Immature natural killer cell (primary cell): ENCODE measurements at regions not wholly inside any gene's neighbourhood (a gene's known extent, or its start where the extent isn't known, plus 50 kb on each side); places are given as distances from the start of the nearest gene placed in this dataset.
"Not testable (repeated sequence)": the region's sequence is repeated elsewhere in the genome, so short reads cannot be mapped to it uniquely, and the experiment has no call there.

Experiments used
- DNase-seq, 3 donors: peaks; one replicate each; pipeline ENCODE4 v3.0.0; 2022; ENCODE audit warnings: mixed read lengths in 1 of 3
- H3K27ac Mint-ChIP-seq, 6 donors: one replicate each; pipeline ENCODE4 v1.8.0; 2020; ENCODE audit warnings: mixed read lengths in 6 of 6, mild to moderate bottlenecking in 5 of 6, inconsistent platforms in 4 of 6, moderate library complexity in 3 of 6
- H3K27me3 Mint-ChIP-seq, 3 donors: one replicate each; pipeline ENCODE4 v1.8.0; 2020 to 2021; ENCODE audit warnings: low read depth in 3 of 3, mild to moderate bottlenecking in 3 of 3, mixed read lengths in 3 of 3, moderate library complexity in 3 of 3, inconsistent platforms in 1 of 3
- H3K36me3 Mint-ChIP-seq, 3 donors: one replicate each; pipeline ENCODE4 v1.8.0; 2020; ENCODE audit warnings: mixed read lengths in 3 of 3, inconsistent platforms in 2 of 3, mild to moderate bottlenecking in 2 of 3
- H3K4me1 Mint-ChIP-seq, 2 donors: one replicate each; pipeline ENCODE4 v1.8.0; 2020; ENCODE audit warnings: inconsistent platforms in 2 of 2, mild to moderate bottlenecking in 2 of 2, mixed read lengths in 2 of 2, moderate library complexity in 1 of 2
- H3K4me3 Mint-ChIP-seq, 5 donors: one replicate each; pipeline ENCODE4 v1.8.0; 2020; ENCODE audit warnings: mild to moderate bottlenecking in 5 of 5, mixed read lengths in 5 of 5, inconsistent platforms in 3 of 5, moderate library complexity in 3 of 5
- H3K9me3 Mint-ChIP-seq, 6 donors: one replicate each; pipeline ENCODE4 v1.8.0; 2020; ENCODE audit warnings: mild to moderate bottlenecking in 6 of 6, mixed read lengths in 6 of 6, inconsistent platforms in 4 of 6, moderate library complexity in 3 of 6

GRCh38 chr15:31216215-31216911, 110.3 kb upstream of the KLF13 start:
- DNase-seq: peak; percentile 44 to 54 (median 49)
- peaks cover 0 to 3% (median 2%) of the 10 kb centered on the region in 3 donors for H3K27me3 Mint-ChIP-seq
- peak overlapping the region; percentile 76 to 94 (median 86) for H3K27ac Mint-ChIP-seq
- H3K4me3 Mint-ChIP-seq: peak overlapping the region; percentile 75 to 87 (median 82)
- H3K36me3 Mint-ChIP-seq: peaks cover 0 to 3% (median 0%) of the 10 kb centered on the region in 3 donors
- H3K4me1 Mint-ChIP-seq: peaks cover 21 to 28% of the 10 kb centered on the region in 2 donors
- H3K9me3 Mint-ChIP-seq: no peaks in the 10 kb centered on the region

- Mint-ChIP-seq H3K4me3 (peak overlapping the region; percentile 75 to 87 (median 82)), H3K27ac (peak overlapping the region; percentile 76 to 94 (median 86)), H3K27me3 (peaks cover 0 to 3% (median 2%) of the 10 kb centered on the region in 3 donors), H3K9me3 (no peaks in the 10 kb centered on the region), H3K4me1 (peaks cover 21 to 28% of the 10 kb centered on the region in 2 donors), H3K36me3 (peaks cover 0 to 3% (median 0%) of the 10 kb centered on the region in 3 donors)
- no peak for DNase-seq
Observed at GRCh38 chr15:31217067-31217466, 109.6 kb upstream of the KLF13 start.

GRCh38 chr15:31217566-31218270, 108.9 kb upstream of the KLF13 start:
- Mint-ChIP-seq H3K4me1 (peaks cover 23 to 35% of the 10 kb centered on the region in 2 donors), H3K36me3 (peaks cover 0 to 3% (median 0%) of the 10 kb centered on the region in 3 donors), H3K27me3 (peaks cover 1 to 3% (median 2%) of the 10 kb centered on the region in 3 donors), H3K9me3 (no peaks in the 10 kb centered on the region), H3K4me3 (peak overlapping the region in 2 of 5 donors; percentile 35 to 87), H3K27ac (peak overlapping the region; percentile 76 to 94 (median 86))
- DNase-seq: no peak

GRCh38 chr15:31219221-31219620, 107.4 kb upstream of the KLF13 start:
- peaks cover 30 to 47% of the 10 kb centered on the region in 2 donors for H3K4me1 Mint-ChIP-seq
- peaks cover 2 to 3% (median 2%) of the 10 kb centered on the region in 3 donors for H3K27me3 Mint-ChIP-seq
- H3K27ac Mint-ChIP-seq: peak overlapping the region; percentile 24 to 80 (median 52)
- H3K36me3 Mint-ChIP-seq: peaks cover 0 to 3% (median 0%) of the 10 kb centered on the region in 3 donors
- no peaks in the 10 kb centered on the region for H3K9me3 Mint-ChIP-seq
- H3K4me3 Mint-ChIP-seq: no peak overlapping the region
- no peak for DNase-seq

- Mint-ChIP-seq H3K27me3 (peaks cover 0 to 3% (median 3%) of the 10 kb centered on the region in 3 donors), H3K4me3 (no peak overlapping the region), H3K4me1 (peaks cover 16 to 36% of the 10 kb centered on the region in 2 donors), H3K36me3 (peaks cover 0 to 7% (median 0%) of the 10 kb centered on the region in 3 donors), H3K9me3 (no peaks in the 10 kb centered on the region), H3K27ac (no peak overlapping the region)
- DNase-seq: no peak
Observed at GRCh38 chr15:31221936-31222515, 104.6 kb upstream of the KLF13 start.

GRCh38 chr15:31222773-31223341, 103.8 kb upstream of the KLF13 start:
- Mint-ChIP-seq H3K9me3 (no peaks in the 10 kb centered on the region), H3K36me3 (peaks cover 0 to 7% (median 0%) of the 10 kb centered on the region in 3 donors), H3K27ac (peak overlapping the region in 2 of 6 donors; percentile 12 to 14), H3K4me3 (peak overlapping the region in 2 of 5 donors; percentile 33 to 75), H3K27me3 (peaks cover 0 to 3% (median 3%) of the 10 kb centered on the region in 3 donors), H3K4me1 (peaks cover 15 to 31% of the 10 kb centered on the region in 2 donors)
- DNase-seq: no peak

- Mint-ChIP-seq H3K4me3 (peak overlapping the region in 4 of 5 donors; percentile 5 to 48 (median 27)), H3K36me3 (peaks cover 0 to 7% (median 0%) of the 10 kb centered on the region in 3 donors), H3K9me3 (no peaks in the 10 kb centered on the region), H3K27ac (no peak overlapping the region), H3K27me3 (peaks cover 0 to 3% (median 3%) of the 10 kb centered on the region in 3 donors), H3K4me1 (peaks cover 18 to 24% of the 10 kb centered on the region in 2 donors)
- no peak for DNase-seq
Observed at GRCh38 chr15:31223478-31224350, 102.9 kb upstream of the KLF13 start.

GRCh38 chr15:31224661-31225060, 102.0 kb upstream of the KLF13 start:
- H3K9me3 Mint-ChIP-seq, DNase-seq, H3K36me3 Mint-ChIP-seq, H3K27me3 Mint-ChIP-seq: not testable (repeated sequence)
- H3K4me1 Mint-ChIP-seq: peaks cover 23 to 24% of the 10 kb centered on the region in 2 donors
- H3K4me3 Mint-ChIP-seq: peak overlapping the region in 1 of 5 donors; percentile 27
- H3K27ac Mint-ChIP-seq: peak overlapping the region in 2 of 6 donors; percentile 34 to 35

- DNase-seq: no peak
- H3K9me3 Mint-ChIP-seq: no peaks in the 10 kb centered on the region
- H3K36me3 Mint-ChIP-seq: peaks cover 0 to 7% (median 0%) of the 10 kb centered on the region in 3 donors
- no peak overlapping the region for H3K27ac Mint-ChIP-seq
- H3K4me1 Mint-ChIP-seq: peaks cover 23 to 24% of the 10 kb centered on the region in 2 donors
- no peak overlapping the region for H3K4me3 Mint-ChIP-seq
- peaks cover 0 to 3% (median 3%) of the 10 kb centered on the region in 3 donors for H3K27me3 Mint-ChIP-seq
Observed at GRCh38 chr15:31225356-31225955, 101.2 kb upstream of the KLF13 start.

- Mint-ChIP-seq H3K27me3 (peaks cover 0 to 4% (median 3%) of the 10 kb centered on the region in 3 donors), H3K36me3 (peaks cover 0 to 4% (median 0%) of the 10 kb centered on the region in 3 donors), H3K27ac (no peak overlapping the region), H3K4me3 (no peak overlapping the region), H3K9me3 (no peaks in the 10 kb centered on the region), H3K4me1 (peaks cover 23 to 24% of the 10 kb centered on the region in 2 donors)
- DNase-seq: no peak
Observed at GRCh38 chr15:31226021-31226420, 100.6 kb upstream of the KLF13 start.

- no peak overlapping the region for H3K4me3 Mint-ChIP-seq
- peaks cover 0 to 6% (median 5%) of the 10 kb centered on the region in 3 donors for H3K27me3 Mint-ChIP-seq
- no peak for DNase-seq
- no peaks in the 10 kb centered on the region for H3K9me3 Mint-ChIP-seq
- H3K27ac Mint-ChIP-seq: no peak overlapping the region
- peaks cover 22 to 23% of the 10 kb centered on the region in 2 donors for H3K4me1 Mint-ChIP-seq
- H3K36me3 Mint-ChIP-seq: peaks cover 0 to 4% (median 0%) of the 10 kb centered on the region in 3 donors
Observed at GRCh38 chr15:31227235-31227634, 99.4 kb upstream of the KLF13 start.

- H3K27ac Mint-ChIP-seq: peak overlapping the region in 1 of 6 donors; percentile 27
- peaks cover 0 to 4% (median 0%) of the 10 kb centered on the region in 3 donors for H3K36me3 Mint-ChIP-seq
- H3K4me3 Mint-ChIP-seq: no peak overlapping the region
- H3K9me3 Mint-ChIP-seq: no peaks in the 10 kb centered on the region
- peaks cover 0 to 5% (median 4%) of the 10 kb centered on the region in 3 donors for H3K27me3 Mint-ChIP-seq
- peaks cover 14 to 18% of the 10 kb centered on the region in 2 donors for H3K4me1 Mint-ChIP-seq
- DNase-seq: no peak
Observed at GRCh38 chr15:31228011-31228484, 98.6 kb upstream of the KLF13 start.
